Ishikawa (cell line): ENCODE measurements at regions not wholly inside any gene's neighbourhood (a gene's known extent, or its start where the extent isn't known, plus 50 kb on each side); places are given as distances from the start of the nearest gene placed in this dataset.

ENCODE experiments used
- CREB1 ChIP-seq: IDR thresholded peaks from 2 replicates; pipeline ENCODE4 v1.6.1; 2012; ENCODE audit warnings: low read depth
- TF ChIP-seq, protein P1 (sequence below): IDR thresholded peaks from 2 replicates; pipeline ENCODE4 v1.6.1; 2012; ENCODE audit warnings: low read depth, mild to moderate bottlenecking

DNA sequence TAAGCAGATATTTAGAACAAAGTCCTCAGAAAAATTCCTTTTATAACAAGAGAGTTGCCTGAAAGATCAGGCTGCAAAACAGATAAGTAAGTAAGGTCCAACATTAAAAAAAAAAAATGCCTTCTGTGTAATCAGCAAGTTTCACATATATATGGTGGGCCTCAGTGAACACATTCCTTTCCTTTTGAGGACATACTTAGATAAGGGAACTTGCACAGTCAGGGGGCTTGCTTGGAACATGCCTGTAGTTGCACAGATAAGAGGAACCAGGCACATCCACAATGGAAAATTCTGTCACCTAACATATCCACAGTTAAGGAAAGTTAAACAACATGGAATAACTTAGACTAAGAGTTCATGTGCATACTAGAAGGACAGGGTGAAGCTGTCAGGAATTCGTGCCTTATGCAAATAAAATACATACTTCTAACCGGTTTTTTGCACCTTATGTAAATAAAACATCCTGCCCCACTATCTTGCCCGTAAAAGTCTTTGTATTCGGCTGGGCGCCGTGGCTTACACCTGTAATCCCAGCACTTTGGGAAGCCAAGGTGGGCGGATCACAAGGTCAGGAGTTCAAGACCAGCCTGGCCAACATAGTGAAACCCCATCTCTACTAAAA lies 257.3 kb downstream of the ZNF33B start:
- TF ChIP-seq, protein P1, sequence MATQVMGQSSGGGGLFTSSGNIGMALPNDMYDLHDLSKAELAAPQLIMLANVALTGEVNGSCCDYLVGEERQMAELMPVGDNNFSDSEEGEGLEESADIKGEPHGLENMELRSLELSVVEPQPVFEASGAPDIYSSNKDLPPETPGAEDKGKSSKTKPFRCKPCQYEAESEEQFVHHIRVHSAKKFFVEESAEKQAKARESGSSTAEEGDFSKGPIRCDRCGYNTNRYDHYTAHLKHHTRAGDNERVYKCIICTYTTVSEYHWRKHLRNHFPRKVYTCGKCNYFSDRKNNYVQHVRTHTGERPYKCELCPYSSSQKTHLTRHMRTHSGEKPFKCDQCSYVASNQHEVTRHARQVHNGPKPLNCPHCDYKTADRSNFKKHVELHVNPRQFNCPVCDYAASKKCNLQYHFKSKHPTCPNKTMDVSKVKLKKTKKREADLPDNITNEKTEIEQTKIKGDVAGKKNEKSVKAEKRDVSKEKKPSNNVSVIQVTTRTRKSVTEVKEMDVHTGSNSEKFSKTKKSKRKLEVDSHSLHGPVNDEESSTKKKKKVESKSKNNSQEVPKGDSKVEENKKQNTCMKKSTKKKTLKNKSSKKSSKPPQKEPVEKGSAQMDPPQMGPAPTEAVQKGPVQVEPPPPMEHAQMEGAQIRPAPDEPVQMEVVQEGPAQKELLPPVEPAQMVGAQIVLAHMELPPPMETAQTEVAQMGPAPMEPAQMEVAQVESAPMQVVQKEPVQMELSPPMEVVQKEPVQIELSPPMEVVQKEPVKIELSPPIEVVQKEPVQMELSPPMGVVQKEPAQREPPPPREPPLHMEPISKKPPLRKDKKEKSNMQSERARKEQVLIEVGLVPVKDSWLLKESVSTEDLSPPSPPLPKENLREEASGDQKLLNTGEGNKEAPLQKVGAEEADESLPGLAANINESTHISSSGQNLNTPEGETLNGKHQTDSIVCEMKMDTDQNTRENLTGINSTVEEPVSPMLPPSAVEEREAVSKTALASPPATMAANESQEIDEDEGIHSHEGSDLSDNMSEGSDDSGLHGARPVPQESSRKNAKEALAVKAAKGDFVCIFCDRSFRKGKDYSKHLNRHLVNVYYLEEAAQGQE: no peak
- no peak for TF ChIP-seq CREB1
